Trophoblast cell (in vitro differentiated cells and primary cell): ENCODE measurements at regions not wholly inside any gene's neighbourhood (a gene's known extent, or its start where the extent isn't known, plus 50 kb on each side); places are given as distances from the start of the nearest gene placed in this dataset.

Experiments
- DNase-seq, 2 donors: peaks; one replicate each; pipeline ENCODE4 v3.0.0-alpha.2; 2016
- H2AFZ ChIP-seq: 2 replicates; pipeline ENCODE4 v1.6.1; 2013; ENCODE audit warnings: low read length, moderate library complexity, mild to moderate bottlenecking; ENCODE audit not compliant: insufficient read depth, poor library complexity
- H2AK5ac ChIP-seq: 2 replicates; pipeline ENCODE4 v1.6.1; 2013; ENCODE audit warnings: mild to moderate bottlenecking, low read length
- H2BK120ac ChIP-seq: 2 replicates; pipeline ENCODE4 v1.6.1; 2013; ENCODE audit warnings: low read length, mild to moderate bottlenecking, moderate library complexity; ENCODE audit not compliant: insufficient read depth, poor library complexity
- H2BK12ac ChIP-seq: 2 replicates; pipeline ENCODE4 v1.6.1; 2013; ENCODE audit warnings: mild to moderate bottlenecking, low read length, moderate library complexity
- H2BK5ac ChIP-seq: 2 replicates; pipeline ENCODE4 v1.6.1; 2013; ENCODE audit warnings: low read length, low read depth, moderate library complexity, mild to moderate bottlenecking; ENCODE audit not compliant: poor library complexity
- H3K14ac ChIP-seq: 2 replicates; pipeline ENCODE4 v1.6.1; 2013; ENCODE audit warnings: mild to moderate bottlenecking, low read length
- H3K18ac ChIP-seq: 2 replicates; pipeline ENCODE4 v1.6.1; 2013; ENCODE audit warnings: mild to moderate bottlenecking, low read length
- H3K23ac ChIP-seq: 2 replicates; pipeline ENCODE4 v1.6.1; 2013; ENCODE audit warnings: low read length
- H3K27ac ChIP-seq: 2 replicates; pipeline ENCODE4 v1.5.1; 2013; ENCODE audit warnings: low read depth, mild to moderate bottlenecking, inconsistent platforms, low read length, moderate library complexity
- H3K27me3 ChIP-seq: 2 replicates; pipeline ENCODE4 v1.6.1; 2013; ENCODE audit warnings: inconsistent platforms, mild to moderate bottlenecking, low read length, moderate library complexity; ENCODE audit not compliant: insufficient read depth
- H3K36me3 ChIP-seq, 2 experiments: 1 replicate in 1 of 2; 2 replicates in 1 of 2; pipeline ENCODE4 v1.6.1; 2013; ENCODE audit warnings: low read length in 2 of 2, mild to moderate bottlenecking in 2 of 2, moderate library complexity in 1 of 2; ENCODE audit not compliant: insufficient read depth in 2 of 2, control insufficient read depth in 1 of 2
- H3K4ac ChIP-seq: 2 replicates; pipeline ENCODE4 v1.6.1; 2013; ENCODE audit warnings: low read depth, mild to moderate bottlenecking, low read length, moderate library complexity
- H3K4me1 ChIP-seq, 2 experiments: 1 replicate in 1 of 2; 2 replicates in 1 of 2; pipeline ENCODE4 v1.6.1; 2013; ENCODE audit warnings: low read length in 2 of 2, mild to moderate bottlenecking in 2 of 2, moderate library complexity in 1 of 2; ENCODE audit not compliant: insufficient read depth in 2 of 2, control insufficient read depth in 1 of 2
- H3K4me2 ChIP-seq: 2 replicates; pipeline ENCODE4 v1.6.1; 2013; ENCODE audit warnings: inconsistent platforms, mild to moderate bottlenecking, low read length, moderate library complexity
- H3K4me3 ChIP-seq: 2 replicates; pipeline ENCODE4 v1.5.1; 2013; ENCODE audit warnings: mild to moderate bottlenecking, low read depth, low read length, inconsistent platforms
- H3K79me1 ChIP-seq: one replicate; pipeline ENCODE4 v1.6.1; 2013; ENCODE audit warnings: low read length
- H3K79me2 ChIP-seq: 2 replicates; pipeline ENCODE4 v1.6.1; 2013; ENCODE audit warnings: low read length, mild to moderate bottlenecking; ENCODE audit not compliant: control insufficient read depth, insufficient read depth, poor library complexity
- H3K9ac ChIP-seq: 2 replicates; pipeline ENCODE4 v1.6.1; 2013; ENCODE audit warnings: mild to moderate bottlenecking, low read length
- H3K9me3 ChIP-seq: 2 replicates; pipeline ENCODE4 v1.6.1; 2013; ENCODE audit warnings: low read depth, mild to moderate bottlenecking, control low read depth, inconsistent platforms, low read length; ENCODE audit not compliant: insufficient read depth
- H4K12ac ChIP-seq: 2 replicates; pipeline ENCODE4 v1.6.1; 2013; ENCODE audit warnings: low read depth, mild to moderate bottlenecking, low read length, moderate library complexity
- H4K8ac ChIP-seq: 2 replicates; pipeline ENCODE4 v1.6.1; 2013; ENCODE audit warnings: low read depth, mild to moderate bottlenecking, low read length, moderate library complexity
- H4K91ac ChIP-seq: one replicate; pipeline ENCODE4 v1.6.1; 2013; ENCODE audit warnings: low read depth, mild to moderate bottlenecking, low read length, moderate library complexity
- WGBS: extraction: QIAGEN DNeasy Blood & Tissue Kit; methylation state at CpG from one replicate; pipeline ENCODE4 v1.1.7; 2013; ENCODE audit warnings: missing lambda C conversion rate; ENCODE audit not compliant: insufficient read length, insufficient coverage; ENCODE audit errors: extremely low coverage; 5-methylcytosine and 5-hydroxymethylcytosine counted together

GRCh38 chr6:17027441-17027840 lies 74.4 kb upstream of the STMND1 start:
- H3K4me1 ChIP-seq = no peaks in the 10 kb centered on the region
- H3K36me3 ChIP-seq = no peaks in the 10 kb centered on the region
- no peak overlapping the region for H2AFZ ChIP-seq
- no peak overlapping the region for H3K23ac ChIP-seq
- H3K79me1 ChIP-seq = no peaks in the 10 kb centered on the region
- no peak overlapping the region for H3K4ac ChIP-seq
- no peak overlapping the region for H3K27ac ChIP-seq
- H3K27me3 ChIP-seq = no peaks in the 10 kb centered on the region
- no peaks in the 10 kb centered on the region for H3K79me2 ChIP-seq
- no peak overlapping the region for H4K91ac ChIP-seq
- no peak overlapping the region for H2BK5ac ChIP-seq
- H4K8ac ChIP-seq = no peak overlapping the region
- peaks cover 4% of the 10 kb centered on the region for H3K9me3 ChIP-seq
- no CpG with 5 or more reads among the region's 1 CpG for WGBS
- no peak overlapping the region for H3K4me2 ChIP-seq
- H3K9ac ChIP-seq = no peak overlapping the region
- H2BK120ac ChIP-seq = no peak overlapping the region
- H2AK5ac ChIP-seq = no peak overlapping the region
- H3K4me3 ChIP-seq = no peak overlapping the region
- H3K14ac ChIP-seq = no peak overlapping the region
- no peak overlapping the region for H2BK12ac ChIP-seq
- no peak overlapping the region for H4K12ac ChIP-seq
- no peak overlapping the region for H3K18ac ChIP-seq
- no peak for DNase-seq

GRCh38 chr6:17022604-17023003 lies 79.2 kb upstream of the STMND1 start:
- no CpG with 5 or more reads among the region's 3 CpGs for WGBS

GRCh38 chr6:17021539-17021889 lies 80.3 kb upstream of the STMND1 start:
- no peak overlapping the region for H2BK120ac ChIP-seq
- H4K91ac ChIP-seq = no peak overlapping the region
- H2AFZ ChIP-seq = no peak overlapping the region
- H3K18ac ChIP-seq = no peak overlapping the region
- no peak overlapping the region for H3K4me3 ChIP-seq
- no peak overlapping the region for H3K4ac ChIP-seq
- no CpG with 5 or more reads among the region's 5 CpGs for WGBS
- no peak overlapping the region for H2BK5ac ChIP-seq
- H3K9me3 ChIP-seq = peaks cover 4% of the 10 kb centered on the region
- H4K8ac ChIP-seq = no peak overlapping the region
- H3K79me1 ChIP-seq = no peaks in the 10 kb centered on the region
- H3K79me2 ChIP-seq = no peaks in the 10 kb centered on the region
- H4K12ac ChIP-seq = no peak overlapping the region
- no peaks in the 10 kb centered on the region for H3K36me3 ChIP-seq
- no peak overlapping the region for H3K14ac ChIP-seq
- no peaks in the 10 kb centered on the region for H3K27me3 ChIP-seq
- no peak overlapping the region for H3K23ac ChIP-seq
- no peak overlapping the region for H2BK12ac ChIP-seq
- no peak overlapping the region for H3K27ac ChIP-seq
- no peak overlapping the region for H3K4me2 ChIP-seq
- H3K9ac ChIP-seq = no peak overlapping the region
- no peaks in the 10 kb centered on the region for H3K4me1 ChIP-seq
- no peak overlapping the region for H2AK5ac ChIP-seq
- DNase-seq = no peak

More at GRCh38 chr6:17022604-17023003, 79.2 kb upstream of the STMND1 start:
- H3K14ac ChIP-seq = no peak overlapping the region
- no peak overlapping the region for H3K27ac ChIP-seq
- H3K79me2 ChIP-seq = no peaks in the 10 kb centered on the region
- no peak for DNase-seq
- no peaks in the 10 kb centered on the region for H3K27me3 ChIP-seq
- no peak overlapping the region for H2AFZ ChIP-seq
- no peak overlapping the region for H2BK12ac ChIP-seq
- no peaks in the 10 kb centered on the region for H3K79me1 ChIP-seq
- H2BK120ac ChIP-seq = no peak overlapping the region
- no peak overlapping the region for H3K4me2 ChIP-seq
- no peak overlapping the region for H3K9ac ChIP-seq
- H3K4me3 ChIP-seq = no peak overlapping the region
- no peak overlapping the region for H3K23ac ChIP-seq
- no peaks in the 10 kb centered on the region for H3K4me1 ChIP-seq
- no peak overlapping the region for H4K12ac ChIP-seq
- no peaks in the 10 kb centered on the region for H3K36me3 ChIP-seq
- H4K91ac ChIP-seq = no peak overlapping the region
- no peak overlapping the region for H3K4ac ChIP-seq
- H2AK5ac ChIP-seq = no peak overlapping the region
- no peak overlapping the region for H2BK5ac ChIP-seq
- H3K9me3 ChIP-seq = peaks cover 4% of the 10 kb centered on the region
- no peak overlapping the region for H4K8ac ChIP-seq
- no peak overlapping the region for H3K18ac ChIP-seq

GRCh38 chr6:17020889-17021538 lies 80.8 kb upstream of the STMND1 start:
- Histone ChIP-seq H4K12ac (no peak overlapping the region), H3K4me2 (no peak overlapping the region), H3K79me1 (no peaks in the 10 kb centered on the region), H3K79me2 (no peaks in the 10 kb centered on the region), H2AK5ac (no peak overlapping the region), H3K4me3 (no peak overlapping the region), H2BK5ac (no peak overlapping the region), H3K27me3 (no peaks in the 10 kb centered on the region), H3K23ac (no peak overlapping the region), H3K4me1 (no peaks in the 10 kb centered on the region), H2BK120ac (no peak overlapping the region), H4K91ac (no peak overlapping the region), H2AFZ (no peak overlapping the region), H3K14ac (no peak overlapping the region), H3K27ac (no peak overlapping the region), H4K8ac (no peak overlapping the region), H3K18ac (no peak overlapping the region), H3K36me3 (no peaks in the 10 kb centered on the region), H3K4ac (no peak overlapping the region), H2BK12ac (no peak overlapping the region), H3K9ac (no peak overlapping the region), H3K9me3 (peaks cover 4% of the 10 kb centered on the region)
- no peak for DNase-seq
- no CpG with 5 or more reads among the region's 3 CpGs for WGBS
